GM19035 (cell line): ENCODE measurements at regions not wholly inside any gene's neighbourhood (a gene's known extent, or its start where the extent isn't known, plus 50 kb on each side); places are given as distances from the start of the nearest gene placed in this dataset.

Source experiments
- ATAC-seq: cut with Tn5 transposase; IDR thresholded peaks from one replicate; pipeline ENCODE4 v1.9.1; 2021; ENCODE audit not compliant: unreplicated experiment

DNA sequence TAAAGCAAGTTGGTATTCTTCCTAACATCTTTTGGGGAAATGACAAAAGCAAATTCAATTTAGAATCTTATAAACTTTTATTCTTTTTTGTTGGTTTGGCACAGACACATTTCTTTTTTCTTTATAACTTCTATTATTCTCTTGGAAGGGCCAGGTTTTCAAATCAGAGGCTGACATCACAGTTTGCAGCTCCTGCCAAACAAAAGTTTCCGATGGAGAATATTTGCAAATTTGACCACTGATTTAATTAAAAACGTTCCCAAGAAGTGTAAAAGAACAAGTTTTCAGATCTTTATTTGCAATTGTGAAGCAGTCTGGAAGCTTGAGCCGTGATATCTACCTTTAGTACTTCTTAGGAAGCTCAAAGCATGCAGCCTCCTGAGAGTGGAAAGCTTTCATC is 53.8 kb upstream of the CD83 start:
- no peak for ATAC-seq

DNA sequence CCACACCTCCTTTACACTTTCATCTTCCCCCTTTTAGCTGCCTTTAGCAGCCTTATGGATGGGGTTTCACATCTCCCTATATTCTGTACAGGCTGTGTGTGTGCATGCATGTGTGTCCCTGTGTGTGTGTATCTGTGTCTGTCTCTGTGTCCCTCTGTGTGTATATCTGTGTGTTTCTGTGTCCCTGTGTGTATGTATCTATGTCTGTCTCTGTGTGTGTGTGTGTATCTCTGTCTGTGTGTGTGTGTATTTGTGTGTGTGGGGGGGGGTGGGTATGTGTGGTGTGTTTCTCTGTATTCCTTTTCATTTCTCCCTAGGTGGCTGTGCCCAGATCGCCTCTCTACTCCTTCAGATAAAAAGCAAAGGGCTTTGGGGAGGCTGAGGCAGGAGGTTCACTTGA is 52.2 kb upstream of the CD83 start:
- no peak for ATAC-seq

DNA sequence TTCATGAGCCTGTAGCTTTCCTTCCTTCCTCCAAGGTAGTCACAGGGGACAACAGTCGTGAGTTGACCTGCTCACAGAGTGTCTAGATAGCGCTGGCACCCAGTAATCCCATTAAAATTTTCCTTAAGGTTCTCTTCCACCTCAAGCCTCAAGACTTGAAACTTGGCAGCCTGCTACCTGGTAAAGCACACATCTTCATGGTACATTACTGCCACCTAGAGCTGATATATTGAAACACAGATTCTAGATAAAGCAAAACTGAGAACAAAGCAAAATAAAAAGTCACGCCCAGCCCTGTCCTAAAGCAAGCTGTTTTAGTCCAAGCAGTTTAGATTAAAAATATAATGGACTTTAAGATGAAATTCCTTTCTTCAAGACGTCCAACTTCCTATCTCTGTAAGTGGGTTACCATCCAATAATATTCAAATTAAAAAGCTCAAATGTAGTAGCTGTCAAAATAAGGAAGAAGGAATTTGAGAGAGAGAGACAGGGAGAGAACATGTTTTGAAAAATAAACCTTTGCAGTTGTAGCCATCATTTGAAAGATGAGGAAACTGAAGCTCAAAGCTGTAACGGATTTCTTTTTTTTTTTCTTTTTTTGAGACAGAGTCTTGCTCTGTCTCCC is 50.7 kb upstream of the CD83 start:
- ATAC-seq = peak; percentile 61

DNA sequence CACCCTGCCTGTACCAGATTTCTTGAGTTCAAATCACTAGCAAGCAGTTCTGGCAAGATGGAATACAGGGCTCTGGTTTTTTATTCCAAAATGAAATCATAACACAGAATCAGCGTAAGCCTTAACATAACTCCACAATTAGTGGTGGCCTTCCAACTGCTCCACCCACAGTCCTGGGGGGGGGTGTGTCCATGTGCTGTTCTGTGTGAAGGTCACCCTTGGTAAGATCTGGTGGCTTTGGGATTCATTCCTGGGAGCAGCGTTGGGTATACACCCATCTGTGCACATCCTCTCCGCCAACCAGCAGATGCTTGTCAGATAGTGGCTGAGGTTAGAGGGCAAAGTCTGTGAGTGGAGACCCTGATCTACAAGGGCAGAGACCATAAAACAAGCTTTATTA is 49.9 kb upstream of the CD83 start:
- ATAC-seq = no peak
